SIG-M5 treated with dmso at 0.1 percent for 504 hours (cell line): ENCODE measurements at regions not wholly inside any gene's neighbourhood (a gene's known extent, or its start where the extent isn't known, plus 50 kb on each side); places are given as distances from the start of the nearest gene placed in this dataset.

ENCODE experiments used
- DNase-seq: peaks from one replicate; lab custom pipeline; 2025; ENCODE audit not compliant: unreplicated experiment; lab: John Stamatoyannopoulos, UW

DNA sequence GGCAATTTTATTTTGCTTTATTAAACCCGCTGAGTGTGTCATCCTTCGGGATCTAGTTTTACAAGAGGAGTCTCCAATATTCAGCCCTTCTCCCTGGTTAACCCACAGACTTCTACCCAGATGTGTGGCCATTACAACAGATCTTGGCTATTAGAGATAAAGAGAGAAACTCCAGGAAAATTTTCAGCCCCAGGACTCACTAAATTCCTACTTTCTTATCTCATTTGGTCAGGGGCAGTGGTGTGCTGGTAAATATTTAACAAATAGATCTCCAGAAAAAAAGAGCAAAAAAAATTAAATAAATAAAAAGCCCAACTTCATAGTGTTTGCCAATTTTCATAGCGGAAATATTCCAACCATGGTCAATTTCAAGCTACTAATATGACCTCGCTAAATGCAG, 168.4 kb downstream of the RND3 start:
- no peak for DNase-seq

DNA sequence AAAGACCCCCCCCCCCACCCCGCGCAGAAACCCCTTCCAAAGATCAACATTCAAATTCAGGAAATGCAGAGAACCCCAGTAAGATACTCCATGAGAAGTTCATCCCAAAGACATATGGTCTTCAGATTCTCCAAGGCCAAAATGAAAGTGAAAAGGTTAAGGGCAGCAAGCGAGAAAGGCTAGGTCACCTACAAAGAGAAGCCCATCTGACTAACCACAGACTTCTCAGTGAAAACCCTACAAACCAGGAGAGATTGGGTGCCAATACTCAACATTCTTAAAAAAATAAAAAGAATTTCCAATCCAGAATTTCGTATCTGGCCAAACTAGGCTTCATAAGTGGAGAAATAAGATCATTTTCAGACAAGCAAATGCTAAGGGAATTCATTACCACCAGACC, 175.2 kb downstream of the RND3 start:
- DNase-seq = no peak

GRCh38 chr2:150309311-150310080, 178.0 kb downstream of the RND3 start:
- peak; percentile 47 for DNase-seq

- no peak for DNase-seq
Observed at GRCh38 chr2:150307258-150307657, 180.2 kb downstream of the RND3 start.

- DNase-seq = peak; percentile 3
Observed at GRCh38 chr2:150303281-150303680, 184.2 kb downstream of the RND3 start.

DNA sequence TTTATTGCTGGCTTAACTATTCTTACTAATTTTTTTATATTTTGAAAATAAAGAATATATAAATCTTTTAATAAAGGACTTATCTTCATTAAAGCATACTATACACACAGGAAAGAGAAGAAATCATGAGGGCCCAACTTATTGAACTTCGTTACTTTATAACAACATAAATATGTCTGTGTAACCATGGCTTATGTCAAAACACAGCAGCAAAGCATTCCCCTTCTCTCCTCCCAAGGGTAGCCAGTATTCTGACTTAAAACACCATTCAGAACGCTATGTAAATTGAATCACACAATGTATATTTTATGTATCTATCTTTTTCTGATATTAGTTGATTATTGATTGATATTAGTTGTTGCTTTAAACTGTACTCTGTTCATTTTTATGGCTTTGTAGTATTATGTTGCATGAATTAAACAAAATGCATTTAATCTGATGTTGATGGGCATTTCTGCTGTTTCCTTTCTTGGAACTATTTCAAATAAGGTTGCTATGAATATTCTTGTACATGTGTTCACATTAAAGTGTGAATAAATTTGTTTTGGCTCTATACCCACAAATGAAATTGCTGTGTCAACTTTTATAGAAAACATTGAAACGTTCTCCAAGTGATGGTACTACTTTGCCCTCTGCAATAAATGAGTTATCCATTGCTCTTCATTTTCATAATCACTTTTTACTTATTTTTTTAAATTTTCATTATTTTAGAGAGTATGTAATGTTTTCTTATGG, 188.7 kb downstream of the RND3 start:
- DNase-seq = no peak

DNA sequence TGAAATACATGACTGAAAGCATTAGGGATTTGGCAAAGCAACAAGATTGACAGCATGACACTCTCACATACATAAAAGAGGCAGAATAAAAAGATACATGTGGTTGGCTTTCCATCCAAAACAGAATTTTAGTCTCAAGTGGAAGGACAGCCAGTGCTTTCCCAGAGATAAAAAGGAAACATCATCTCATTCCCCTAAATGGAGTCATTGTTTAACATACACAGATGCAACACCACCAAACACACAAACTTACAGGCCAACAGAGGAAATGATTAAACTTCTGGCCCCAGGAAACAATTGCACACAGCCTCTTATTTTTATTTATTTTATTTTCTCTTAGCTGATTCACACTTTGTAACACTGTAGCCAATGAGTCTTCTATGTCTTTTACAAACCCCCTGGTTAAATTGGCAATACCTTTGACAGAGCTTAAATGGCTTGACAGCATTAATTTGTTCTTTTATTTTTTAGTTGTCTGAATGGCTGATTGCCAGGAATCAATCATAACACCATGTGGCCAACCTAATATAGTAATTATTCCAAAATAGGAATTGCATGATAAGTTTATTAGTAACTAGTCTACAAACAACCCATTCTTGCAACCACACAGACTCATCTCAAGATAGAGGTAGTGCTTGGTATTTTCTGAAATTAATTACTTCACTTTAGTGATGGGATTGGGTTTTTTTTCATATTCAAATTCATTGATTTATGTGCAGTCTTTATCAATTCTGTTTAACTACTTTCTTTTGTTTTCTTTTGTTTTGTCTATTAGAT, 190.5 kb downstream of the RND3 start:
- no peak for DNase-seq

- no peak for DNase-seq
Observed at GRCh38 chr2:150295544-150295943, 191.9 kb downstream of the RND3 start.

DNA sequence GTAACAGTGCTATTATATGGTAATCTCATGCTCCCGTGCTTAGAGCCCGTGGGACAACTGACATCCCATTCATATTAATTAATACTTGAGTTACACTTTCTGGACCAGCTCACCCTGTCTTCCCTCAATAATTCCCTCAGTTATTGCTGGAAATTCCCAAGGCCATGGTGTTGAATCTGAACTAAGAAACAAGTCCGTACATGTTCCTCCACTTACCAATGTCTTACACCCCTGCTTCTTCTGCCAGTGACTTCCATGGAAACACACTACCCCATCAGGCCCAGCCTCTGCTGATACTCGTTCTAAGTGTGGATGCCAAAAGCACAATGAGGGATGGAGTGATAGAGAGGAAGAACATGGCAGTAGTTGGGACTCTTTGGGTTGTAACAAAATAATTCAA, 193.7 kb downstream of the RND3 start:
- DNase-seq = no peak

DNA sequence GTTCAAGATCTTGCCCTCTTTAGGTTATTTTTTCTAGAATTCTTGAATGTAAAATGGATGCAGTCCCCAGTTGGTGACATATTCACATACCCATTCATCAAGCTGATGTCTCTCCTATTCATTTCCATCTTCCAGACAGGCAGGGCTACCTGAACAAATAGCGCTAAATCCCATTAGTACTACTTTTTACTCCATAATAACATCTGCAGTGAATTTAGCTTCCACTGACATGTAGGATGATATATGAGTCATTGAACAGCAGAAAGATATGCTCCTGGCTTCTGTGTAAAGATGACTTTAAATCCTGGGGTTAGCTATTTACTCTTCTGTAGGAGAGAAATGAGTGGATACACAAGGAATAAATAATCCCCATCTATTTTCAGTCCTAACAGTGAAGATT, 194.7 kb downstream of the RND3 start:
- DNase-seq = no peak

DNA sequence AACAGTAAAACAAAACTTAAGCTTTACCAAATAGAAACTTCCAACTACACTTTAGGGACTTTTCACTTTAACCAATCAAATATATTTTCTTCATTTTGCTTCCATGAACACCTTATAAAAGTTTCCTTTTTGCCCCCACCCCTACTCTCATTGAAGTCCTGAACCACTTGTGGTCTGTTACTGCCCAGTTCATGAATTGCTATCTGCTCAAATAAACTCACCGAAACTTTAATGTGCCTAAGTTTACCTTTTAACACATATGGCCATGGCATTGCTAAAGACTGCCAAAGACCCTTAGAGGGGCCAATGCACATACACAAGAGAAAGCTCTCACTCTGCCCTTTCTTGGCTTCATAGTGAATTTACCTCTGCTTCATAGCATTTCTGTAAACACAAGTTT, 195.3 kb downstream of the RND3 start:
- no peak for DNase-seq

- no peak for DNase-seq
Observed at GRCh38 chr2:150286730-150287362, 200.6 kb downstream of the RND3 start.

DNA sequence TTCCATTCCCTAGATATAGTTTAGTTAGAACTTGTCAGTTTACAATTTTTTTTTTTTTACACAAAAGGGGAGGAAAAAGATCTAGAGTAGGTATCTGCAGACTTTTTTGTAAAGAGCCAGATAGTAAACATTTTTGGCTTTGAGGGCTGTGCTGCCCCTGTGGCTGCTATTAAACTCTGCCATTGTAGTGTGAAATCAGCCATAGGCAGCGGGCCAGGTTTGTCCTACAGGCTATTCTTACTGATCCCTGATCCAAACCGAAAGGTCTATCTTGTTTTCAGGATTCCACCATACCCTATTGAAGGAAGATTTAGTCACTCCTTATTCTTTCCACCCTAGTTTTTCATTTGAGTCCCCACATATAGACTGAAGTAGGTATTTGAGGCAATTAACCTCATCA, 203.4 kb downstream of the RND3 start:
- no peak for DNase-seq

- DNase-seq = no peak
Observed at GRCh38 chr2:150282771-150283371, 204.6 kb downstream of the RND3 start.

- DNase-seq = no peak
Observed at GRCh38 chr2:150282357-150282756, 205.1 kb downstream of the RND3 start.

DNA sequence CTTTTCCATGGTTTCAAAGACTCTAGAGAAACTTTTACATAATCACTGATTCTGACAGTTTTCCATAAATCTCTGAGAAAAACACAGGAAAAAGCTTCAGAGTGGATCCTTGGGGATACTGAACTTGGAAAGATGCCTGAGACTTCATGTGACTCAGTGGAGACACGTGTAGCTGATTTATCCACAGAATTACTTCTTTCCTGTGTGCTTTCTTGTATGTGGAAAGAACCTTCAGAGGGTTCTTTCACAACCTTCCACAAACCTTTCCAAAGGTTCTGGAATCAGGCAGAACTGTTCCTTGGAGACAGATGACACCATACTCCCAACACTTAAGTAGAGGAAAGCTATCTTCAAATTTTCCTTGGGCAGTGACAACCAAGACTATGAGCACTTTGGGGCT, 207.2 kb downstream of the RND3 start:
- no peak for DNase-seq

GRCh38 chr2:150279686-150280085, 207.8 kb downstream of the RND3 start:
- DNase-seq = no peak

GRCh38 chr2:150276737-150277136, 210.7 kb downstream of the RND3 start:
- no peak for DNase-seq

DNA sequence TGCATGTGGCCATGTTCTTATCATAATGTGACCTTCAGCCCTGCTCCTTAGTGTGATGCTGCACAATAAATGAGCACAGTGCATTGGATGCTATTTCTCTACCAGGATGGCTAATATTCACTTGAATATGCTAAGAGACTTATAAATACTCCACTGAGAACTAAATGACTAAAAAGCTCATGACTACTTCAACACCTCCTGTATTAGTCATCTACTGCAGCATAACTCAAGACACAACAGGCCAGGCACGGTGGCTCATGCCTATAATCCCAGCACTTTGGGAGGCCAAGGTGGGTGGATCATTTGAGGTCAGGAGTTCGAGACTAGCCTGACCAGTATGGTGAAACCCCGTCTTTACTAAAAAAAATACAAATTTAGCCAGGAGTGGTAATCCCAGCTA, 213.4 kb downstream of the RND3 start:
- no peak for DNase-seq

GRCh38 chr2:150271952-150272802, 215.3 kb downstream of the RND3 start:
- no peak for DNase-seq
